ENCODE measurements at regions not wholly inside any gene's neighbourhood (a gene's known extent, or its start where the extent isn't known, plus 50 kb on each side); places are given as distances from the start of the nearest gene placed in this dataset.

- Histone ChIP-seq H3K36me3 (ENCODE audit: control insufficient read depth in 2 of 2, insufficient read depth in 1 of 2, low read length in 2 of 2) (no peaks in the 10 kb centered on the region), H3K4me3 (ENCODE audit: low read depth, low read length) (no peak overlapping the region), H3K27ac (ENCODE audit: extremely low read depth, low read depth, low read length) (no peak overlapping the region), H3K9me3 (ENCODE audit: control insufficient read depth, insufficient read depth, low read depth, low read length) (no peaks in the 10 kb centered on the region), H3K4me1 (ENCODE audit: control insufficient read depth, insufficient read depth, low read length) (no peaks in the 10 kb centered on the region)
- ChIA-PET CTCF (interaction anchor here (0.5 kb wide), 1 partner anchor 113 kb away, joined by 3 read pairs; no protein-coding TSS in a partner anchor), POLR2A (no interaction called here)
- no peak for TF ChIP-seq ZNF660 (tag by site-specific recombination; IDR thresholded peaks at IDR 0.05)
- TF ChIP-seq ZNF416 (tag by site-specific recombination; IDR thresholded peaks at IDR 0.05): no peak
- no peak for TF ChIP-seq ZNF529 (tag by site-specific recombination; IDR thresholded peaks at IDR 0.05; ENCODE audit: insufficient replicate concordance)
- TF ChIP-seq ZNF350 (tag by site-specific recombination; IDR thresholded peaks at IDR 0.05): no peak
- no peak for TF ChIP-seq ZNF2 (tag by site-specific recombination; IDR thresholded peaks at IDR 0.05)
- no peak for TF ChIP-seq ZNF768 (tag by site-specific recombination; IDR thresholded peaks at IDR 0.05)
- no peak for TF ChIP-seq ELK4 (IDR thresholded peaks at IDR 0.05; ENCODE audit: borderline replicate concordance, low read depth, low read length)
- TF ChIP-seq GLIS1 (tag by site-specific recombination; IDR thresholded peaks at IDR 0.05): no peak
- no peak for TF ChIP-seq ZNF426 (tag by site-specific recombination; IDR thresholded peaks at IDR 0.05)
- TF ChIP-seq ZNF184 (tag by site-specific recombination; IDR thresholded peaks at IDR 0.05): no peak
- no peak for TF ChIP-seq ZBTB8A (tag by site-specific recombination; IDR thresholded peaks at IDR 0.05)
- no peak for TF ChIP-seq ZNF792 (tag by site-specific recombination; IDR thresholded peaks at IDR 0.05)
- TF ChIP-seq PRDM2 (tag by site-specific recombination; IDR thresholded peaks at IDR 0.05; ENCODE audit: borderline replicate concordance): no peak
- TF ChIP-seq ZNF266 (tag by site-specific recombination; IDR thresholded peaks at IDR 0.05; ENCODE audit: low read depth): no peak
- TF ChIP-seq ZNF140 (tag by site-specific recombination; IDR thresholded peaks at IDR 0.05): no peak
- no peak for TF ChIP-seq ZNF175 (tag by site-specific recombination; IDR thresholded peaks at IDR 0.05)
- TF ChIP-seq ZNF707 (tag by site-specific recombination; IDR thresholded peaks at IDR 0.05): no peak
Measured at GRCh38 chr12:107472308-107472707, 213.3 kb upstream of the PWP1 start.

GRCh38 chr12:107474099-107474498 lies 211.5 kb upstream of the PWP1 start:
- ChIA-PET CTCF (no interaction called here), POLR2A (no interaction called here)
- Histone ChIP-seq H3K4me3 (ENCODE audit: low read depth, low read length) (no peak overlapping the region), H3K36me3 (ENCODE audit: control insufficient read depth in 2 of 2, insufficient read depth in 1 of 2, low read length in 2 of 2) (no peaks in the 10 kb centered on the region), H3K27ac (ENCODE audit: extremely low read depth, low read depth, low read length) (no peak overlapping the region), H3K9me3 (ENCODE audit: control insufficient read depth, insufficient read depth, low read depth, low read length) (no peaks in the 10 kb centered on the region), H3K4me1 (ENCODE audit: control insufficient read depth, insufficient read depth, low read length) (no peaks in the 10 kb centered on the region)
- TF ChIP-seq ZNF785 (tag by site-specific recombination; IDR thresholded peaks at IDR 0.05) (no peak), ZNF658 (tag by site-specific recombination; IDR thresholded peaks at IDR 0.05) (no peak), ZNF549 (tag by site-specific recombination; IDR thresholded peaks at IDR 0.05) (no peak), ZNF677 (tag by site-specific recombination; IDR thresholded peaks at IDR 0.05) (no peak), ZNF324 (tag by site-specific recombination; IDR thresholded peaks at IDR 0.05) (no peak)
